Nucleus accumbens (tissue), 56 donors: ENCODE measurements at regions not wholly inside any gene's neighbourhood (a gene's known extent, or its start where the extent isn't known, plus 50 kb on each side); places are given as distances from the start of the nearest gene placed in this dataset.

ENCODE experiments used
- DNase-seq, 56 donors: peaks; one replicate each; lab custom pipeline; 2025; lab: John Stamatoyannopoulos, UW

DNA sequence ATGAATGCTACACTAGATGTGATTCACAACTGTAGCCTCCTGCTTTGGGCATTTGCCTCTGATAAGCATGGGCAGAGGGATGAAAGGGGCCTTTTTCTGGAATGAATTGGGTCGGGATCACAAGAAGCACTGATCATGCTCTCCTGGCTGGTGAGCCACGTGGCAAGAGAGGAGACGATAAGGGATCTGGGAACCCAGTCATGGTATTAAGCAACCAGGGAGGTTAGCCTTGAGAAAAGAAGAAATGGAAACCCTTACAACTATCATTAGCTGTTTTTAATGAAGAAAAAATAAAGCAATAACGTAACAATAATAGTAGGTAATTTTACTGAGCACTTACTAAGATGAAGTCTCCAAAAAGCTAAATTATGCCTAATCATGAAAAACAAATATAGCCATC is 50.0 kb upstream of the RAI14 start:
- DNase-seq = no peak
